ENCODE measurements at regions not wholly inside any gene's neighbourhood (a gene's known extent, or its start where the extent isn't known, plus 50 kb on each side); places are given as distances from the start of the nearest gene placed in this dataset.
"Not testable (repeated sequence)": the region's sequence is repeated elsewhere in the genome, so short reads cannot be mapped to it uniquely, and the experiment has no call there.

GRCh38 chr1:203999618-204000017 is 73.3 kb upstream of the SOX13 start:
- DNase-seq: no peak

GRCh38 chr1:204001166-204001901 is 71.6 kb upstream of the SOX13 start:
- DNase-seq: no peak

- no peak for DNase-seq
Measured at GRCh38 chr1:204002614-204003013, 70.3 kb upstream of the SOX13 start.

- no peak for DNase-seq
Measured at GRCh38 chr1:204003536-204003935, 69.4 kb upstream of the SOX13 start.

GRCh38 chr1:204011426-204011825 is 61.5 kb upstream of the SOX13 start:
- no peak for DNase-seq

GRCh38 chr1:204013052-204013451 is 59.9 kb upstream of the SOX13 start:
- no peak for DNase-seq

GRCh38 chr1:204014336-204014735 is 58.6 kb upstream of the SOX13 start:
- no peak for DNase-seq

- not testable (repeated sequence) for DNase-seq
Measured at GRCh38 chr1:204014961-204015360, 58.0 kb upstream of the SOX13 start.

- no peak for DNase-seq
Measured at GRCh38 chr1:204017032-204017431, 55.9 kb upstream of the SOX13 start.

GRCh38 chr1:204018460-204018859 is 54.5 kb upstream of the SOX13 start:
- DNase-seq: no peak
